CD4-positive, alpha-beta T cell treated with Interferon alpha-2 for 1 hour (primary cell): ENCODE measurements at regions not wholly inside any gene's neighbourhood (a gene's known extent, or its start where the extent isn't known, plus 50 kb on each side); places are given as distances from the start of the nearest gene placed in this dataset.

Experiments used
- DNase-seq, 2 donors: peaks; one replicate each; pipeline ENCODE4 v3.0.0-alpha.2; 2020 to 2022

GRCh38 chr1:193613041-193613440 is 426.6 kb upstream of the B3GALT2 start:
- no peak for DNase-seq

- peak in 1 of 2 donors; percentile 11 for DNase-seq
These were observed 423.2 kb upstream of the B3GALT2 start for GRCh38 chr1:193609592-193609991.

- no peak for DNase-seq
These were observed 421.4 kb upstream of the B3GALT2 start for GRCh38 chr1:193607787-193608186.

GRCh38 chr1:193606035-193606434 is 419.6 kb upstream of the B3GALT2 start:
- DNase-seq: no peak

GRCh38 chr1:193602705-193603104 is 416.3 kb upstream of the B3GALT2 start:
- no peak for DNase-seq

- DNase-seq: no peak
These were observed 406.9 kb upstream of the B3GALT2 start for GRCh38 chr1:193593147-193593885.

- DNase-seq: peak in 1 of 2 donors; percentile 40
These were observed 405.9 kb upstream of the B3GALT2 start for GRCh38 chr1:193592317-193592716.

- no peak for DNase-seq
These were observed 403.7 kb upstream of the B3GALT2 start for GRCh38 chr1:193590102-193590501.

GRCh38 chr1:193589597-193590040 is 403.2 kb upstream of the B3GALT2 start:
- no peak for DNase-seq

GRCh38 chr1:193588311-193589082 is 402.1 kb upstream of the B3GALT2 start:
- no peak for DNase-seq

- DNase-seq: no peak
These were observed 398.4 kb upstream of the B3GALT2 start for GRCh38 chr1:193584731-193585239.

- DNase-seq: no peak
These were observed 394.9 kb upstream of the B3GALT2 start for GRCh38 chr1:193581341-193581740.

- no peak for DNase-seq
These were observed 394.0 kb upstream of the B3GALT2 start for GRCh38 chr1:193580419-193580818.

- DNase-seq: no peak
These were observed 392.9 kb upstream of the B3GALT2 start for GRCh38 chr1:193579323-193579722.

GRCh38 chr1:193574913-193575312 is 388.5 kb upstream of the B3GALT2 start:
- DNase-seq: no peak

GRCh38 chr1:193569983-193570269 is 383.5 kb upstream of the B3GALT2 start:
- no peak for DNase-seq

GRCh38 chr1:193569096-193569982 is 382.9 kb upstream of the B3GALT2 start:
- DNase-seq: peak in 1 of 2 donors; percentile 59

- no peak for DNase-seq
These were observed 382.1 kb upstream of the B3GALT2 start for GRCh38 chr1:193568512-193568911.

GRCh38 chr1:193567937-193568336 is 381.5 kb upstream of the B3GALT2 start:
- no peak for DNase-seq

- DNase-seq: no peak
These were observed 380.3 kb upstream of the B3GALT2 start for GRCh38 chr1:193566735-193567134.

- DNase-seq: no peak
These were observed 379.7 kb upstream of the B3GALT2 start for GRCh38 chr1:193565971-193566577.

GRCh38 chr1:193562121-193562520 is 375.7 kb upstream of the B3GALT2 start:
- no peak for DNase-seq
